HepG2 (cell line): ENCODE measurements at regions not wholly inside any gene's neighbourhood (a gene's known extent, or its start where the extent isn't known, plus 50 kb on each side); places are given as distances from the start of the nearest gene placed in this dataset.

Source experiments
- ATAC-seq: fragments of 200-7000 bp; cut with Tn5 transposase; 3 replicates; pipeline ENCODE4 v1.9.1; 2020; ENCODE audit warnings: mild to moderate bottlenecking, moderate library complexity
- BruUV-seq: library from RNA; stranded (reverse); fragments of 400-500 nt; replicated peaks from 2 replicates; lab custom pipeline; 2021; lab: Mats Ljungman, UMichigan
- CTCF ChIA-PET: fragments of 300-600 bp; formaldehyde crosslinking; extraction: SDS; loops from one replicate; lab custom pipeline; 2021; ENCODE audit warnings: low total read pairs, inconsistent platforms, low intra/inter-chr PET ratio; lab: Yijun Ruan, JAX
- POLR2A ChIA-PET: fragments of 350-600 bp; sonication (Branson Sonifier 250); formaldehyde crosslinking; loops from one replicate; lab custom pipeline; 2020; ENCODE audit warnings: antibody characterized with exemption, inconsistent platforms; lab: Yijun Ruan, JAX
- DNase-seq: peaks from one replicate; pipeline ENCODE4 v3.0.0-alpha.2; 2015; ENCODE audit warnings: low spot score
- FAIRE-seq: peaks from 3 replicates; lab custom pipeline; 2011; peaks lifted over from hg19 to GRCh38; lab: Jason Lieb, UNC
- H2AFZ ChIP-seq: one replicate; pipeline ENCODE4 v1.6.1; 2011; ENCODE audit warnings: low read length, inconsistent platforms
- H3K27ac ChIP-seq: fragments of 300-600 bp; 3 replicates; pipeline ENCODE4 v1.8.0; 2011; ENCODE audit warnings: mixed run types, mild to moderate bottlenecking, mixed read lengths, low read length, inconsistent platforms; ENCODE audit not compliant: insufficient read depth; ENCODE audit errors: extremely low read length
- H3K27me3 ChIP-seq, 2 experiments: fragments of 200-600 bp in 1 of 2; 2 replicates in 1 of 2; 3 replicates in 1 of 2; pipeline versions ENCODE4 v1.6.0 to v1.8.0; 2011; ENCODE audit warnings: low read length in 2 of 2, mild to moderate bottlenecking in 2 of 2, moderate library complexity in 2 of 2, inconsistent platforms in 1 of 2; ENCODE audit not compliant: insufficient read depth in 2 of 2, control insufficient read depth in 1 of 2
- H3K36me3 ChIP-seq, 2 experiments: fragments of 200-600 bp in 1 of 2; replicated peaks in 1 of 2; 2 replicates in 1 of 2; 3 replicates in 1 of 2; pipeline versions ENCODE4 v1.5.1 to v1.8.0; 2011; ENCODE audit warnings: low read length in 2 of 2, inconsistent platforms in 1 of 2; ENCODE audit not compliant: insufficient read depth in 2 of 2, control insufficient read depth in 1 of 2
- H3K4me1 ChIP-seq: 2 replicates; pipeline ENCODE4 v1.5.1; 2012; ENCODE audit warnings: low read length, inconsistent platforms; ENCODE audit not compliant: insufficient read depth
- H3K4me2 ChIP-seq: 2 replicates; pipeline ENCODE4 v1.6.0; 2011; ENCODE audit warnings: low read depth, low read length, inconsistent platforms
- H3K4me3 ChIP-seq, 3 experiments: fragments of 200-600 bp in 1 of 3; sonication (generic), shearing (Covaris generic) in 1 of 3; replicated peaks in 1 of 3; 2 replicates each; pipeline ENCODE4 v1.5.1; 2011 to 2016; ENCODE audit warnings: low read length in 3 of 3, inconsistent platforms in 2 of 3, low read depth in 2 of 3, mild to moderate bottlenecking in 2 of 3, control low read depth in 1 of 3, mixed read lengths in 1 of 3; ENCODE audit not compliant: insufficient read depth in 1 of 3
- H3K79me2 ChIP-seq: one replicate; pipeline ENCODE4 v1.6.1; 2011; ENCODE audit warnings: low read length, inconsistent platforms; ENCODE audit not compliant: insufficient read depth
- H3K9ac ChIP-seq: 2 replicates; pipeline ENCODE4 v1.6.0; 2011; ENCODE audit warnings: mild to moderate bottlenecking, low read depth, low read length, inconsistent platforms; ENCODE audit not compliant: insufficient read depth
- H3K9me3 ChIP-seq: 2 replicates; pipeline ENCODE4 v1.5.1; 2012; ENCODE audit warnings: mild to moderate bottlenecking, low read length
- H4K20me1 ChIP-seq: 2 replicates; pipeline ENCODE4 v1.6.0; 2011; ENCODE audit warnings: inconsistent platforms, mild to moderate bottlenecking, low read length, moderate library complexity; ENCODE audit not compliant: insufficient read depth
- CCDC6 ChIP-seq: sonication (generic); formaldehyde crosslinking; IDR thresholded peaks from 2 replicates; pipeline ENCODE4 v1.8.1; 2022; ENCODE audit warnings: mild to moderate bottlenecking, missing genetic modification reagents, moderate library complexity
- CEBPB ChIP-seq: IDR thresholded peaks from 2 replicates; pipeline ENCODE4 v1.6.1; 2011; ENCODE audit warnings: low read depth, low read length, improper control_type of control experiment, borderline replicate concordance
- ELF1 ChIP-seq: sonication (generic); formaldehyde crosslinking; IDR thresholded peaks from 2 replicates; pipeline ENCODE4 v1.4.0; 2020; ENCODE audit warnings: missing genetic modification reagents
- GABPA ChIP-seq, 2 experiments: IDR thresholded peaks; 2 replicates each; pipeline ENCODE4 v1.6.1; 2011 to 2016; ENCODE audit warnings: low read depth in 2 of 2, low read length in 1 of 2, missing biosample characterization in 1 of 2, missing genetic modification characterization in 1 of 2
- SMC3 ChIP-seq: IDR thresholded peaks from 2 replicates; pipeline ENCODE4 v1.6.1; 2011; ENCODE audit warnings: low read length, improper control_type of control experiment
- THAP7 ChIP-seq: sonication (generic); formaldehyde crosslinking; IDR thresholded peaks from 2 replicates; pipeline ENCODE4 v1.8.1; 2023; ENCODE audit warnings: mild to moderate bottlenecking, missing genetic modification reagents
- TOE1 ChIP-seq: sonication (generic); formaldehyde crosslinking; IDR thresholded peaks from 2 replicates; pipeline ENCODE4 v1.4.0; 2020; ENCODE audit warnings: mild to moderate bottlenecking, missing genetic modification reagents
- ZNF800 ChIP-seq: sonication (generic); formaldehyde crosslinking; IDR thresholded peaks from 2 replicates; pipeline ENCODE4 v1.4.0; 2020; ENCODE audit warnings: missing genetic modification reagents
- WGBS: methylation state at CpG from one replicate; pipeline ENCODE4 v1.1.6; 2017; ENCODE audit warnings: low lambda C conversion rate; 5-methylcytosine and 5-hydroxymethylcytosine counted together
- in situ Hi-C: cut with HindIII; loops from 2 replicates; pipeline ENCODE4 v1.10.0; 2017; ENCODE audit warnings: low pct_unique_long_range_greater_than_20kb; ENCODE audit not compliant: extremely low pct_ligation_motif_present
- intact Hi-C: fragments of 100-400 bp; cut with micrococcal nuclease; formaldehyde crosslinking; loops from one replicate; pipeline ENCODE4 v1.10.0; 2022; ENCODE audit not compliant: unreplicated experiment

DNA sequence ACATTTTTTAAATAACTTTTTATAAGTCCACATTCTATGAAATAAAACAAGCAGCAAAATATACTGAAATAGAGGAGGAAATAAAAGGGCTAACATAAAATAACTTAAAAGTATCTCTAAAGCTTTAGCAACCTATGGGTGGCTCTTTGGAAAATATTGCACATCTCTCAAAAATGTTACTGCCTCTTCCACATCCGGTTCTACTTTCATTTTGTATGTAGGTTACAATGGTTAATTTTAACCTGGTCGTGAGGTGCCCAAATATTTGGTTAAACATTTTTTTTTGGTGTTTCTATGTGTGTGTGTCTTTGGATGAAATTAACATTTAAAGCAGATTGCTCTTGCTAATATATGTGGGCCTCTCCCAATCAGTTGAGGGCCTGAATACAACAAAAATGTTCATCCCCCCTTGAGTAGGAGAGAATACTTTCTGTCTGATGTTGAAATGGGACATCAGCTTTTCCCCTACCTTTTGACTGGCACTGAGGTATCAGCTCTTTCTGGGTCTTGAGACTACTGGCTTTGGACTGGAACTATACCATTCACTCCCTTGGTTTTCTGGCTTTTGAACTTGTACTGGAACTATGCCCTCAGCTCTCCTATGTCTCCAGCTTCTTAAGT lies 353.0 kb downstream of the ADAM29 start:
- H3K79me2 ChIP-seq = no peaks in the 10 kb centered on the region
- ChIA-PET CTCF (no interaction called here), POLR2A (no interaction called here)
- H3K9me3 ChIP-seq = peaks cover 34% of the 10 kb centered on the region
- H3K9ac ChIP-seq = no peak overlapping the region
- H3K36me3 ChIP-seq = no peaks in the 10 kb centered on the region
- no peaks in the 10 kb centered on the region for H4K20me1 ChIP-seq
- intact Hi-C loops (no loop called here), in situ Hi-C loops (no loop called here)
- DNase-seq (no peak), FAIRE-seq (no peak), ATAC-seq (no peak)
- no peak overlapping the region for H3K4me2 ChIP-seq
- H3K4me1 ChIP-seq = no peaks in the 10 kb centered on the region
- BruUV-seq = no TSS peak
- H3K27ac ChIP-seq = no peak overlapping the region
- TF ChIP-seq CCDC6 (CRISPR knock-in tag) = no peak
- TF ChIP-seq TOE1 (CRISPR knock-in tag) = no peak
- no peak for TF ChIP-seq ELF1 (CRISPR knock-in tag)
- no peak for TF ChIP-seq SMC3
- TF ChIP-seq GABPA (IDR thresholded peaks at IDR 0.05; ENCODE audit: low read depth, low read length) = no peak
- TF ChIP-seq GABPA (CRISPR knock-in tag; IDR thresholded peaks at IDR 0.05; ENCODE audit: low read depth) = no peak
- H3K27me3 ChIP-seq = no peaks in the 10 kb centered on the region
- no peak overlapping the region for H3K4me3 ChIP-seq
- 2% methylated on average over 2 of the region's 2 CpGs for WGBS
- no peak overlapping the region for H2AFZ ChIP-seq

GRCh38 chr4:175273995-175274753 lies 356.0 kb downstream of the ADAM29 start:
- H2AFZ ChIP-seq = no peak overlapping the region
- H3K36me3 ChIP-seq = no peaks in the 10 kb centered on the region
- H3K9ac ChIP-seq = no peak overlapping the region
- H3K27me3 ChIP-seq = no peaks in the 10 kb centered on the region
- H3K79me2 ChIP-seq = no peaks in the 10 kb centered on the region
- peaks cover 34% of the 10 kb centered on the region for H3K9me3 ChIP-seq
- ATAC-seq (no peak), FAIRE-seq (no peak), DNase-seq (no peak)
- CTCF ChIA-PET = no interaction called here
- H4K20me1 ChIP-seq = no peaks in the 10 kb centered on the region
- BruUV-seq = no TSS peak
- H3K4me1 ChIP-seq = no peaks in the 10 kb centered on the region
- intact Hi-C loops = no loop called here
- POLR2A ChIA-PET = no interaction called here
- WGBS = 2% methylated on average over 4 of the region's 4 CpGs
- H3K27ac ChIP-seq = no peak overlapping the region
- in situ Hi-C loops = no loop called here
- no peak overlapping the region for H3K4me2 ChIP-seq
- no peak overlapping the region for H3K4me3 ChIP-seq
- no peak for TF ChIP-seq THAP7
- TF ChIP-seq CEBPB = peak; percentile 63; the same call in 1 of the 2 replicates
- TF ChIP-seq ZNF800 = no peak
